ENCODE measurements at regions not wholly inside any gene's neighbourhood (a gene's known extent, or its start where the extent isn't known, plus 50 kb on each side); places are given as distances from the start of the nearest gene placed in this dataset.
"Not testable (repeated sequence)": the region's sequence is repeated elsewhere in the genome, so short reads cannot be mapped to it uniquely, and the experiment has no call there.

DNA sequence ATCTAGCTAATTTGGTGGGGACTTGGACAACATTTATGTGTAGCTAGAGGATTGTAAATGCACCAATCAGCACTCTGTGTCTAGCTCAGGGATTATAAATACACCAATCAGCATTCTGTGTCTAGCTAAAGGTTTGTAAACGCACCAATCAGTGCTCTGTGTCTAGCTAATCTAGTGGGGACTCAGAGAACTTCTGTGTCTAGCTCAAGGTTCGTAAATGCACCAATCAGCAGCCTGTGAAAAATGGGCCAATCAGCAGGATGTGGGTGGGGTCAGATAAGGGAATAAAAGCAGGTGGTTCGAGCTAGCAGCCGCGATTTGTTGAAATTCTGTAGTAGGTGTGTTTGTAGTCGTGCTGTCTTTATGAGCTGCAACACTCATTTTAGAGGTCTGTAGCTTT, 154.8 kb upstream of the RREB1 start:
- H3K4me3 ChIP-seq; H3K79me2 ChIP-seq (ENCODE audit: control insufficient read depth, insufficient read depth, low read length); DNase-seq (ENCODE audit: extremely low read depth in 1 of 4, low spot score in 3 of 4); H3K9ac ChIP-seq (ENCODE audit: insufficient read depth in 1 of 2, low read depth in 2 of 2, low read length in 2 of 2); H4K20me1 ChIP-seq (replicated peaks; ENCODE audit: control insufficient read depth, insufficient read depth, low read length); H3K9me1 ChIP-seq (ENCODE audit: control insufficient read depth, insufficient read depth, low read length); H3K27ac ChIP-seq (ENCODE audit: extremely low read depth, low read depth, low read length); BruUV-seq (replicated peaks); FAIRE-seq; H2AFZ ChIP-seq (ENCODE audit: low read depth, low read length); H3K4me2 ChIP-seq (ENCODE audit: insufficient read depth, low read length); in situ Hi-C loops (cut with MboI); intact Hi-C loops (cut with micrococcal nuclease); CTCF ChIA-PET (ENCODE audit: low intra/inter-chr PET ratio); ATAC-seq; H3K36me3 ChIP-seq (ENCODE audit: control insufficient read depth, insufficient read depth, low read length); H3K4me1 ChIP-seq (replicated peaks in 1 of 2; ENCODE audit: control insufficient read depth in 2 of 2, insufficient read depth in 2 of 2, low read length in 2 of 2); H3K27me3 ChIP-seq (ENCODE audit: control insufficient read depth in 2 of 2, insufficient read depth in 2 of 2, low read length in 2 of 2): not testable (repeated sequence)
- H3K9me3 ChIP-seq (replicated peaks; ENCODE audit: control insufficient read depth, insufficient read depth, low read depth, low read length) = peaks cover 14% of the 10 kb centered on the region
- TF ChIP-seq ZNF316 (IDR thresholded peaks at IDR 0.05) (0 out of 2 replicates have a peak, but pooled peaks have one; percentile 28), NFYB (IDR thresholded peaks at IDR 0.05; ENCODE audit: extremely low read depth, insufficient read length) (peak; percentile 79)
- POLR2A ChIA-PET = interaction anchor here (1.0 to 1.4 kb wide), 2 partner anchors 16 to 101 kb away, joined by 4 to 5 read pairs; no protein-coding TSS in a partner anchor
- WGBS (ENCODE audit: insufficient coverage, low coverage, missing lambda C conversion rate) = 64% methylated on average over 6 of the region's 6 CpGs

DNA sequence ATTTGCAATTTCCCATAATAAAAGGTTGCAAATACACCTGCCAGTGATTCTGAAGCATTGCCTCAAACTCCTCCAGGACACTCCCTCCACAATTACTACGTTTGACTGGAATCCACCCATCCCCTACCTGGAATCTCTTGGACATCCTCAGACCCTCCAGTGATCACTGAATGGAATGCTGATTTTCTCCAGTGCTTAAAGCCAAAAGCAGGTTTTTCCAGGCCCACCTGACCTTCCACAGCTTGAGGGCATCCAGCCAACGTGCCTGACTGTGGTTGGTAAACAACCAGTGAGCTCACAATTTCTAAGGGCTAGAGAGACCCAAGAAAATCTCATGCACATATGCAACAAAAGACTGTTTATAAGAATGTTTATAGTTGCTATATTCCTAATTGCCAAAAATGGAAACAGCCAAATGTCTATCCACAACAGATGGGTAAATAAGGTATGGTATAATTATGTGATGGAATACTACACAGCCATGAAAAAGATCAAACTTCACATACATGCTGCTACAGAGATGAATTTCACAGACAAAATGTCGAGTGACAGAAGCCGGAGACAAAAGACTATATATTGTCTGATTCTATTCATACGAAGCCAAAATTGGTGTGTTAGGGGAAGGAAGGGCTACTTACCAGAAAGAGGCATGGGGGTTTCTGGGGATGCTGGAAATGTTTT, 147.1 kb upstream of the RREB1 start:
- Histone ChIP-seq H3K4me2 (ENCODE audit: insufficient read depth, low read length) (no peak overlapping the region), H4K20me1 (replicated peaks; ENCODE audit: control insufficient read depth, insufficient read depth, low read length) (no peaks in the 10 kb centered on the region), H3K9me1 (ENCODE audit: control insufficient read depth, insufficient read depth, low read length) (no peaks in the 10 kb centered on the region), H3K27ac (ENCODE audit: extremely low read depth, low read depth, low read length) (no peak overlapping the region), H3K27me3 (ENCODE audit: control insufficient read depth in 2 of 2, insufficient read depth in 2 of 2, low read length in 2 of 2) (no peaks in the 10 kb centered on the region), H3K79me2 (ENCODE audit: control insufficient read depth, insufficient read depth, low read length) (no peaks in the 10 kb centered on the region), H3K9me3 (replicated peaks; ENCODE audit: control insufficient read depth, insufficient read depth, low read depth, low read length) (no peaks in the 10 kb centered on the region), H3K4me3 (no peak overlapping the region), H3K36me3 (ENCODE audit: control insufficient read depth, insufficient read depth, low read length) (no peaks in the 10 kb centered on the region), H2AFZ (ENCODE audit: low read depth, low read length) (no peak overlapping the region), H3K9ac (ENCODE audit: insufficient read depth in 1 of 2, low read depth in 2 of 2, low read length in 2 of 2) (no peak overlapping the region), H3K4me1 (replicated peaks in 1 of 2; ENCODE audit: control insufficient read depth in 2 of 2, insufficient read depth in 2 of 2, low read length in 2 of 2) (peaks cover 6 to 22% of the 10 kb centered on the region in 2 experiments; a peak in 4 of 5 replicates)
- ChIA-PET CTCF (ENCODE audit: low intra/inter-chr PET ratio) (no interaction called here), POLR2A (interaction anchor here (0.7 kb wide), 1 partner anchor 209 kb away, joined by 5 read pairs; no protein-coding TSS in a partner anchor)
- FAIRE-seq (no peak), DNase-seq (ENCODE audit: extremely low read depth in 1 of 4, low spot score in 3 of 4) (no peak), ATAC-seq (no peak)
- intact Hi-C loops (cut with micrococcal nuclease) = no loop called here
- in situ Hi-C loops (cut with MboI) = no loop called here
- BruUV-seq (replicated peaks) = no TSS peak
- 20% methylated on average over 5 of the region's 5 CpGs for WGBS (ENCODE audit: insufficient coverage, low coverage, missing lambda C conversion rate)
- TF ChIP-seq ZNF24 (IDR thresholded peaks at IDR 0.05) (no peak), POLR2AphosphoS5 (IDR thresholded peaks at IDR 0.05; ENCODE audit: control insufficient read depth, insufficient read depth, low read depth, low read length) (no peak), POLR2A (conservative IDR thresholded peaks at IDR 0.05) (no peak), HDAC2 (IDR thresholded peaks at IDR 0.05) (peak; percentile 72; the same call in 1 of the 2 replicates), ZNF354B (CRISPR knock-in tag; IDR thresholded peaks at IDR 0.05) (no peak), RBM25 (IDR thresholded peaks at IDR 0.05; ENCODE audit: low read depth, low read length, severe bottlenecking) (peak; percentile 91), KLF6 (CRISPR knock-in tag; IDR thresholded peaks at IDR 0.05; ENCODE audit: borderline replicate concordance) (no peak)
- TF ChIP-seq, protein P1, sequence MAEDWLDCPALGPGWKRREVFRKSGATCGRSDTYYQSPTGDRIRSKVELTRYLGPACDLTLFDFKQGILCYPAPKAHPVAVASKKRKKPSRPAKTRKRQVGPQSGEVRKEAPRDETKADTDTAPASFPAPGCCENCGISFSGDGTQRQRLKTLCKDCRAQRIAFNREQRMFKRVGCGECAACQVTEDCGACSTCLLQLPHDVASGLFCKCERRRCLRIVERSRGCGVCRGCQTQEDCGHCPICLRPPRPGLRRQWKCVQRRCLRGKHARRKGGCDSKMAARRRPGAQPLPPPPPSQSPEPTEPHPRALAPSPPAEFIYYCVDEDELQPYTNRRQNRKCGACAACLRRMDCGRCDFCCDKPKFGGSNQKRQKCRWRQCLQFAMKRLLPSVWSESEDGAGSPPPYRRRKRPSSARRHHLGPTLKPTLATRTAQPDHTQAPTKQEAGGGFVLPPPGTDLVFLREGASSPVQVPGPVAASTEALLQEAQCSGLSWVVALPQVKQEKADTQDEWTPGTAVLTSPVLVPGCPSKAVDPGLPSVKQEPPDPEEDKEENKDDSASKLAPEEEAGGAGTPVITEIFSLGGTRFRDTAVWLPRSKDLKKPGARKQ (CRISPR knock-in tag; IDR thresholded peaks at IDR 0.05) = no peak
- TF ChIP-seq, protein P2, sequence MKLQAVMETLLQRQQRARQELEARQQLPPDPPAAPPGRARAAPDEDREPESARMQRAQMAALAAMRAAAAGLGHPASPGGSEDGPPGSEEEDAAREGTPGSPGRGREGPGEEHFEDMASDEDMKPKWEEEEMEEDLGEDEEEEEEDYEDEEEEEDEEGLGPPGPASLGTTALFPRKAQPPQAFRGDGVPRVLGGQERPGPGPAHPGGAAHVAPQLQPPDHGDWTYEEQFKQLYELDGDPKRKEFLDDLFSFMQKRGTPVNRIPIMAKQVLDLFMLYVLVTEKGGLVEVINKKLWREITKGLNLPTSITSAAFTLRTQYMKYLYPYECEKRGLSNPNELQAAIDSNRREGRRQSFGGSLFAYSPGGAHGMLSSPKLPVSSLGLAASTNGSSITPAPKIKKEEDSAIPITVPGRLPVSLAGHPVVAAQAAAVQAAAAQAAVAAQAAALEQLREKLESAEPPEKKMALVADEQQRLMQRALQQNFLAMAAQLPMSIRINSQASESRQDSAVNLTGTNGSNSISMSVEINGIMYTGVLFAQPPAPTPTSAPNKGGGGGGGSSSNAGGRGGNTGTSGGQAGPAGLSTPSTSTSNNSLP (IDR thresholded peaks at IDR 0.05; ENCODE audit: borderline replicate concordance, low read depth, low read length) = no peak
- TF ChIP-seq, protein P3, sequence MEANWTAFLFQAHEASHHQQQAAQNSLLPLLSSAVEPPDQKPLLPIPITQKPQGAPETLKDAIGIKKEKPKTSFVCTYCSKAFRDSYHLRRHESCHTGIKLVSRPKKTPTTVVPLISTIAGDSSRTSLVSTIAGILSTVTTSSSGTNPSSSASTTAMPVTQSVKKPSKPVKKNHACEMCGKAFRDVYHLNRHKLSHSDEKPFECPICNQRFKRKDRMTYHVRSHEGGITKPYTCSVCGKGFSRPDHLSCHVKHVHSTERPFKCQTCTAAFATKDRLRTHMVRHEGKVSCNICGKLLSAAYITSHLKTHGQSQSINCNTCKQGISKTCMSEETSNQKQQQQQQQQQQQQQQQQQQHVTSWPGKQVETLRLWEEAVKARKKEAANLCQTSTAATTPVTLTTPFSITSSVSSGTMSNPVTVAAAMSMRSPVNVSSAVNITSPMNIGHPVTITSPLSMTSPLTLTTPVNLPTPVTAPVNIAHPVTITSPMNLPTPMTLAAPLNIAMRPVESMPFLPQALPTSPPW (CRISPR knock-in tag; IDR thresholded peaks at IDR 0.05) = no peak

Measured in K562 (cell line).